Astrocyte (in vitro differentiated cells and primary cell): ENCODE measurements at regions not wholly inside any gene's neighbourhood (a gene's known extent, or its start where the extent isn't known, plus 50 kb on each side); places are given as distances from the start of the nearest gene placed in this dataset.

Source experiments
- DNase-seq: peaks from one replicate; pipeline ENCODE4 v3.0.0-alpha.2; 2010; ENCODE audit warnings: low read depth
- FAIRE-seq: peaks from 2 replicates; lab custom pipeline; 2011; peaks lifted over from hg19 to GRCh38; lab: Jason Lieb, UNC
- H2AFZ ChIP-seq: 2 replicates; pipeline ENCODE4 v1.6.0; 2012; ENCODE audit warnings: low read depth, low read length, inconsistent platforms
- H3K27ac ChIP-seq: 2 replicates; pipeline ENCODE4 v1.5.1; 2011; ENCODE audit warnings: low read depth, low read length, inconsistent platforms
- H3K27me3 ChIP-seq: 2 replicates; pipeline ENCODE4 v1.6.0; 2011; ENCODE audit warnings: low read length, inconsistent platforms; ENCODE audit not compliant: insufficient read depth
- H3K36me3 ChIP-seq: 2 replicates; pipeline ENCODE4 v1.5.1; 2011; ENCODE audit warnings: low read length, inconsistent platforms; ENCODE audit not compliant: insufficient read depth
- H3K4me1 ChIP-seq: 2 replicates; pipeline ENCODE4 v1.5.1; 2011; ENCODE audit warnings: low read length, inconsistent platforms; ENCODE audit not compliant: insufficient read depth
- H3K4me2 ChIP-seq: 2 replicates; pipeline ENCODE4 v1.6.0; 2012; ENCODE audit warnings: low read length, inconsistent platforms
- H3K4me3 ChIP-seq: 2 replicates; pipeline ENCODE4 v1.5.1; 2011; ENCODE audit warnings: low read depth, mild to moderate bottlenecking, low read length, inconsistent platforms; ENCODE audit not compliant: insufficient read depth
- H3K79me2 ChIP-seq: 2 replicates; pipeline ENCODE4 v1.6.0; 2012; ENCODE audit warnings: mild to moderate bottlenecking, low read length, inconsistent platforms; ENCODE audit not compliant: insufficient read depth
- H3K9ac ChIP-seq: 2 replicates; pipeline ENCODE4 v1.6.0; 2012; ENCODE audit warnings: mild to moderate bottlenecking, low read length, inconsistent platforms
- H3K9me3 ChIP-seq: 2 replicates; pipeline ENCODE4 v1.5.1; 2012; ENCODE audit warnings: low read depth, mild to moderate bottlenecking, low read length, inconsistent platforms; ENCODE audit not compliant: insufficient read depth
- H4K20me1 ChIP-seq: 2 replicates; pipeline ENCODE4 v1.6.0; 2012; ENCODE audit warnings: low read length, inconsistent platforms; ENCODE audit not compliant: insufficient read depth
- H3K27ac Mint-ChIP-seq: one replicate; pipeline ENCODE4 v1.8.0; 2021; ENCODE audit warnings: mild to moderate bottlenecking, mixed read lengths; ENCODE audit not compliant: unreplicated experiment
- H3K27me3 Mint-ChIP-seq: one replicate; pipeline ENCODE4 v1.8.0; 2021; ENCODE audit warnings: low read depth, mixed read lengths; ENCODE audit not compliant: unreplicated experiment
- H3K36me3 Mint-ChIP-seq: one replicate; pipeline ENCODE4 v1.8.0; 2021; ENCODE audit warnings: low read depth, mixed read lengths; ENCODE audit not compliant: unreplicated experiment
- H3K4me1 Mint-ChIP-seq: one replicate; pipeline ENCODE4 v1.8.0; 2021; ENCODE audit warnings: low read depth, mixed read lengths; ENCODE audit not compliant: unreplicated experiment
- H3K4me3 Mint-ChIP-seq: one replicate; pipeline ENCODE4 v1.8.0; 2021; ENCODE audit warnings: mild to moderate bottlenecking, moderate library complexity, mixed read lengths; ENCODE audit not compliant: unreplicated experiment
- H3K9me3 Mint-ChIP-seq: one replicate; pipeline ENCODE4 v1.8.0; 2021; ENCODE audit warnings: mild to moderate bottlenecking, mixed read lengths; ENCODE audit not compliant: unreplicated experiment
- CTCF ChIP-seq: IDR thresholded peaks from 2 replicates; pipeline ENCODE4 v1.5.1; 2011; ENCODE audit warnings: low read depth, mild to moderate bottlenecking, inconsistent platforms, low read length, moderate library complexity; ENCODE audit not compliant: insufficient read depth
- EZH2 ChIP-seq: IDR thresholded peaks from 2 replicates; pipeline ENCODE4 v1.6.1; 2012; ENCODE audit warnings: mild to moderate bottlenecking, low read length, inconsistent platforms; ENCODE audit not compliant: insufficient read depth

GRCh38 chr11:91860661-91861060 lies 364.0 kb upstream of the FAT3 start:
- Histone ChIP-seq H3K4me2 (no peak overlapping the region), H3K9me3 (no peaks in the 10 kb centered on the region), H4K20me1 (no peaks in the 10 kb centered on the region), H3K27ac (no peak overlapping the region), H3K4me1 (no peaks in the 10 kb centered on the region), H3K36me3 (no peaks in the 10 kb centered on the region), H2AFZ (no peak overlapping the region), H3K4me3 (no peak overlapping the region), H3K9ac (no peak overlapping the region), H3K27me3 (no peaks in the 10 kb centered on the region), H3K79me2 (no peaks in the 10 kb centered on the region)
- Mint-ChIP-seq H3K36me3 (no peaks in the 10 kb centered on the region), H3K27me3 (no peaks in the 10 kb centered on the region), H3K9me3 (no peaks in the 10 kb centered on the region), H3K4me1 (peaks cover 2% of the 10 kb centered on the region), H3K4me3 (no peak overlapping the region), H3K27ac (no peak overlapping the region)
- FAIRE-seq: no peak
- TF ChIP-seq EZH2: no peak
- no peak for TF ChIP-seq CTCF
- no peak for DNase-seq

- Histone ChIP-seq H3K4me2 (no peak overlapping the region), H3K4me3 (no peak overlapping the region), H3K27ac (no peak overlapping the region), H4K20me1 (no peaks in the 10 kb centered on the region), H3K9me3 (no peaks in the 10 kb centered on the region), H3K79me2 (no peaks in the 10 kb centered on the region), H3K27me3 (no peaks in the 10 kb centered on the region), H3K9ac (no peak overlapping the region), H3K36me3 (no peaks in the 10 kb centered on the region), H3K4me1 (no peaks in the 10 kb centered on the region), H2AFZ (no peak overlapping the region)
- TF ChIP-seq CTCF (no peak), EZH2 (no peak)
- Mint-ChIP-seq H3K9me3 (no peaks in the 10 kb centered on the region), H3K4me1 (peaks cover 2% of the 10 kb centered on the region), H3K4me3 (no peak overlapping the region), H3K36me3 (no peaks in the 10 kb centered on the region), H3K27ac (no peak overlapping the region), H3K27me3 (no peaks in the 10 kb centered on the region)
- DNase-seq (no peak), FAIRE-seq (no peak)
These were observed 365.0 kb upstream of the FAT3 start for GRCh38 chr11:91859666-91860065.

- Histone ChIP-seq H3K79me2 (no peaks in the 10 kb centered on the region), H3K9me3 (no peaks in the 10 kb centered on the region), H2AFZ (no peak overlapping the region), H3K4me3 (no peak overlapping the region), H3K4me1 (no peaks in the 10 kb centered on the region), H3K9ac (no peak overlapping the region), H3K36me3 (no peaks in the 10 kb centered on the region), H3K4me2 (no peak overlapping the region), H3K27me3 (no peaks in the 10 kb centered on the region), H3K27ac (no peak overlapping the region), H4K20me1 (no peaks in the 10 kb centered on the region)
- H3K9me3 Mint-ChIP-seq: no peaks in the 10 kb centered on the region
- H3K4me3 Mint-ChIP-seq: no peak overlapping the region
- FAIRE-seq: no peak
- no peak overlapping the region for H3K27ac Mint-ChIP-seq
- TF ChIP-seq CTCF (no peak), EZH2 (no peak)
- H3K36me3 Mint-ChIP-seq: no peaks in the 10 kb centered on the region
- peak; percentile 16 for DNase-seq
- peaks cover 2% of the 10 kb centered on the region for H3K4me1 Mint-ChIP-seq
- H3K27me3 Mint-ChIP-seq: no peaks in the 10 kb centered on the region
These were observed 367.4 kb upstream of the FAT3 start for GRCh38 chr11:91857179-91857578.
